ENCODE measurements at regions not wholly inside any gene's neighbourhood (a gene's known extent, or its start where the extent isn't known, plus 50 kb on each side); places are given as distances from the start of the nearest gene placed in this dataset.

GRCh38 chr5:121516997-121517396 is 334.7 kb upstream of the FTMT start:
- TF ChIP-seq EZH2phosphoT487 (IDR thresholded peaks at IDR 0.05; ENCODE audit: borderline replicate concordance, low read length) (no peak), CTCF (IDR thresholded peaks at IDR 0.05; ENCODE audit: low read depth, low read length, poor library complexity, severe bottlenecking) (no peak)
